ENCODE measurements at regions not wholly inside any gene's neighbourhood (a gene's known extent, or its start where the extent isn't known, plus 50 kb on each side); places are given as distances from the start of the nearest gene placed in this dataset.

GRCh38 chr3:157861076-157861765 is 245.0 kb downstream of the SHOX2 start:
- no peaks in the 10 kb centered on the region for H3K27me3 ChIP-seq (replicated peaks; ENCODE audit: insufficient read depth)
- DNase-seq (ENCODE audit: low spot score) = no peak
- H3K4me1 ChIP-seq (replicated peaks) = no peaks in the 10 kb centered on the region
- no peaks in the 10 kb centered on the region for H3K36me3 ChIP-seq
- no peak overlapping the region for H3K27ac ChIP-seq
- intact Hi-C loops (cut with DNase I) = no loop called here
- H3K9me3 ChIP-seq = no peaks in the 10 kb centered on the region
- TF ChIP-seq POLR2AphosphoS5 (IDR thresholded peaks at IDR 0.05) (no peak), CTCF (IDR thresholded peaks at IDR 0.05) (no peak), POLR2A (IDR thresholded peaks at IDR 0.05) (no peak)
- WGBS = 68% methylated on average over 4 of the region's 4 CpGs
- H3K4me3 ChIP-seq = no peak overlapping the region

GRCh38 chr3:157859541-157859940 is 246.7 kb downstream of the SHOX2 start:
- no peak overlapping the region for H3K4me3 ChIP-seq
- no peaks in the 10 kb centered on the region for H3K36me3 ChIP-seq
- no peak for DNase-seq (ENCODE audit: low spot score)
- 73% methylated on average over 2 of the region's 2 CpGs for WGBS
- no peaks in the 10 kb centered on the region for H3K27me3 ChIP-seq (replicated peaks; ENCODE audit: insufficient read depth)
- no peaks in the 10 kb centered on the region for H3K4me1 ChIP-seq (replicated peaks)
- no peak for TF ChIP-seq CTCF (IDR thresholded peaks at IDR 0.05)
- no peak for TF ChIP-seq POLR2A (IDR thresholded peaks at IDR 0.05)
- no peak for TF ChIP-seq POLR2AphosphoS5 (IDR thresholded peaks at IDR 0.05)
- intact Hi-C loops (cut with DNase I) = no loop called here
- H3K9me3 ChIP-seq = no peaks in the 10 kb centered on the region
- no peak overlapping the region for H3K27ac ChIP-seq

- intact Hi-C loops (cut with DNase I) = no loop called here
- H3K9me3 ChIP-seq = no peaks in the 10 kb centered on the region
- no peak overlapping the region for H3K27ac ChIP-seq
- DNase-seq (ENCODE audit: low spot score) = no peak
- TF ChIP-seq POLR2A (IDR thresholded peaks at IDR 0.05) (no peak), POLR2AphosphoS5 (IDR thresholded peaks at IDR 0.05) (no peak), CTCF (IDR thresholded peaks at IDR 0.05) (no peak)
- H3K36me3 ChIP-seq = no peaks in the 10 kb centered on the region
- no peaks in the 10 kb centered on the region for H3K27me3 ChIP-seq (replicated peaks; ENCODE audit: insufficient read depth)
- WGBS = 94% methylated on average over 1 of the region's 1 CpG
- H3K4me3 ChIP-seq = no peak overlapping the region
- no peaks in the 10 kb centered on the region for H3K4me1 ChIP-seq (replicated peaks)
These were observed 247.4 kb downstream of the SHOX2 start for GRCh38 chr3:157858821-157859220.

GRCh38 chr3:157857440-157857839 is 248.8 kb downstream of the SHOX2 start:
- no peak overlapping the region for H3K4me3 ChIP-seq
- DNase-seq (ENCODE audit: low spot score) = no peak
- WGBS = 12% methylated on average over 5 of the region's 5 CpGs
- no peaks in the 10 kb centered on the region for H3K36me3 ChIP-seq
- H3K27me3 ChIP-seq (replicated peaks; ENCODE audit: insufficient read depth) = no peaks in the 10 kb centered on the region
- no peaks in the 10 kb centered on the region for H3K9me3 ChIP-seq
- no peaks in the 10 kb centered on the region for H3K4me1 ChIP-seq (replicated peaks)
- TF ChIP-seq POLR2AphosphoS5 (IDR thresholded peaks at IDR 0.05) = no peak
- no peak for TF ChIP-seq POLR2A (IDR thresholded peaks at IDR 0.05)
- no peak for TF ChIP-seq CTCF (IDR thresholded peaks at IDR 0.05)
- intact Hi-C loops (cut with DNase I) = no loop called here
- no peak overlapping the region for H3K27ac ChIP-seq

Measured in prostate gland (tissue), 2 donors.